Stimulated activated CD4-positive, alpha-beta T cell treated with anti-CD3 and anti-CD28 coated beads, Interleukin-1b, Interleukin-23, amount 100 ng/mL, for 1 hour (primary cell): ENCODE measurements at regions not wholly inside any gene's neighbourhood (a gene's known extent, or its start where the extent isn't known, plus 50 kb on each side); places are given as distances from the start of the nearest gene placed in this dataset.

Experiments used
- DNase-seq, 2 donors: peaks; one replicate each; pipeline ENCODE4 v3.0.0-alpha.2; 2020; ENCODE audit warnings: low read depth in 2 of 2

GRCh38 chr2:134120406-134120732 is 133.5 kb upstream of the MGAT5 start:
- no peak for DNase-seq

GRCh38 chr2:134120733-134121630 is 132.9 kb upstream of the MGAT5 start:
- peak; percentile 33 to 39 for DNase-seq

GRCh38 chr2:134122610-134123009 is 131.3 kb upstream of the MGAT5 start:
- no peak for DNase-seq

- no peak for DNase-seq
Measured at GRCh38 chr2:134123332-134123731, 130.5 kb upstream of the MGAT5 start.

- DNase-seq = no peak
Measured at GRCh38 chr2:134124047-134124753, 129.7 kb upstream of the MGAT5 start.

- peak in 1 of 2 donors; percentile 32 for DNase-seq
Measured at GRCh38 chr2:134127496-134127895, 126.4 kb upstream of the MGAT5 start.

GRCh38 chr2:134128746-134129145 is 125.1 kb upstream of the MGAT5 start:
- no peak for DNase-seq

GRCh38 chr2:134129900-134130537 is 123.9 kb upstream of the MGAT5 start:
- DNase-seq = no peak

GRCh38 chr2:134131681-134132489 is 122.0 kb upstream of the MGAT5 start:
- no peak for DNase-seq

- DNase-seq = no peak
Measured at GRCh38 chr2:134132490-134132857, 121.4 kb upstream of the MGAT5 start.

GRCh38 chr2:134133622-134134312 is 120.1 kb upstream of the MGAT5 start:
- no peak for DNase-seq

GRCh38 chr2:134134313-134134706 is 119.6 kb upstream of the MGAT5 start:
- no peak for DNase-seq

GRCh38 chr2:134134827-134135226 is 119.0 kb upstream of the MGAT5 start:
- no peak for DNase-seq

- DNase-seq = no peak
Measured at GRCh38 chr2:134135793-134136192, 118.1 kb upstream of the MGAT5 start.

GRCh38 chr2:134136731-134137130 is 117.1 kb upstream of the MGAT5 start:
- DNase-seq = no peak

- DNase-seq = no peak
Measured at GRCh38 chr2:134137182-134137611, 116.7 kb upstream of the MGAT5 start.

- DNase-seq = no peak
Measured at GRCh38 chr2:134138115-134138514, 115.8 kb upstream of the MGAT5 start.

- DNase-seq = no peak
Measured at GRCh38 chr2:134139611-134140010, 114.3 kb upstream of the MGAT5 start.

GRCh38 chr2:134140251-134140661 is 113.6 kb upstream of the MGAT5 start:
- DNase-seq = no peak

GRCh38 chr2:134141598-134142340 is 112.1 kb upstream of the MGAT5 start:
- no peak for DNase-seq

GRCh38 chr2:134142341-134142738 is 111.5 kb upstream of the MGAT5 start:
- DNase-seq = no peak
